ENCODE measurements at regions not wholly inside any gene's neighbourhood (a gene's known extent, or its start where the extent isn't known, plus 50 kb on each side); places are given as distances from the start of the nearest gene placed in this dataset.

- no peak for TF ChIP-seq CTCF (IDR thresholded peaks at IDR 0.05)
- no peak for TF ChIP-seq POLR2A (IDR thresholded peaks at IDR 0.05)
- TF ChIP-seq EP300 (IDR thresholded peaks at IDR 0.05), result no peak
Measured at GRCh38 chr4:138561276-138561880, 319.2 kb upstream of the SLC7A11 start.
